ENCODE measurements at regions not wholly inside any gene's neighbourhood (a gene's known extent, or its start where the extent isn't known, plus 50 kb on each side); places are given as distances from the start of the nearest gene placed in this dataset.

DNA sequence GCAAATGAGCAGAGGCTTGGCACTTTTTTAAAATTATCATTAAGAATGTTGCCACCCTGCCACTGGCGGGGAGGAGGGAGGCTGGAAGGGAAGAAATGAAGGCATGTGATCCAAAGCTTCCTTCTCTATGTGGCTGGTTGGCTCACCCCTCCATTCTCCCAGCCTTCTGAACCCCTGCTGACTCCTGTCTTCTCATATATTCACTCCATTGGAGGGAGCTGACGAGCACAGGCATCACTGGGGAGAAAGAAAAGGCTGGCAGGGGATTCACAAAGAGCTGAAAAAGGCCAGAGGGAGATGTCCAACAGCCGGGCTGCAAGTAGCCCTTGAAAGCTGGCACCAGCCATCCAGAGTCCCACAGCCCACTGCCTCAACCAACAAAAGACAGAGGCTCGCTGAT lies 495.6 kb downstream of the BCOR start:
- DNase-seq: no peak
- ATAC-seq: no peak
- no peak overlapping the region for H3K4me3 ChIP-seq
- no peaks in the 10 kb centered on the region for H3K27me3 ChIP-seq (ENCODE audit: low read depth)
- no peak overlapping the region for H3K27ac ChIP-seq
- H3K9me3 ChIP-seq: no peaks in the 10 kb centered on the region
- H3K36me3 ChIP-seq: no peaks in the 10 kb centered on the region
- no peaks in the 10 kb centered on the region for H3K4me1 ChIP-seq
- no peak for TF ChIP-seq CTCF (IDR thresholded peaks at IDR 0.05)
- intact Hi-C loops (cut with DNase I): no loop called here

DNA sequence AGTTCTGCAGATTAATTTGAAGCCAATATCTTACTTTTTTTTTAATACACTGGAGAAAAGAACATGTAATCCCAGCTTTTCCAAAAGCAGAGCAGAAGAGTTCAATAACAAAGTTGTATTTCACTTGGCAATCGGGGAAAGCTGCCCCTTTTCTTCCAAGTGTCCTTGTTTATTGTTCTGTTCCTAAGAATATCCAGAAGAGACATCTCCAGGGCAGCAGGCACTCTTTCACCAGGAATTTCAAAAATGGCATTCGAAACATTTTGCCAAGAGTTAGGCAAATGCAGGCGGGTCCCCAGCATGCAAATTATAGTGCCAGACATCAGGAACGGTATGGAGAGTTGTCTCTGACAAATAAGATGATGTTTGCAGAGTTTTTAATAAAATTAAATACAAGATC lies 494.5 kb downstream of the BCOR start:
- DNase-seq: no peak
- Histone ChIP-seq H3K27ac (no peak overlapping the region), H3K4me3 (no peak overlapping the region), H3K4me1 (no peaks in the 10 kb centered on the region), H3K9me3 (no peaks in the 10 kb centered on the region), H3K36me3 (no peaks in the 10 kb centered on the region), H3K27me3 (ENCODE audit: low read depth) (no peaks in the 10 kb centered on the region)
- TF ChIP-seq CTCF (IDR thresholded peaks at IDR 0.05): no peak
- ATAC-seq: no peak
- intact Hi-C loops (cut with DNase I): no loop called here

GRCh38 chrX:39605183-39605582 lies 492.6 kb downstream of the BCOR start:
- ATAC-seq: no peak
- DNase-seq: no peak
- Histone ChIP-seq H3K4me3 (no peak overlapping the region), H3K9me3 (no peaks in the 10 kb centered on the region), H3K27ac (no peak overlapping the region), H3K4me1 (no peaks in the 10 kb centered on the region), H3K36me3 (no peaks in the 10 kb centered on the region), H3K27me3 (ENCODE audit: low read depth) (no peaks in the 10 kb centered on the region)
- intact Hi-C loops (cut with DNase I): no loop called here
- TF ChIP-seq CTCF (IDR thresholded peaks at IDR 0.05): no peak

GRCh38 chrX:39605866-39606265 lies 491.9 kb downstream of the BCOR start:
- no peak for DNase-seq
- Histone ChIP-seq H3K27me3 (ENCODE audit: low read depth) (no peaks in the 10 kb centered on the region), H3K4me3 (no peak overlapping the region), H3K9me3 (no peaks in the 10 kb centered on the region), H3K36me3 (no peaks in the 10 kb centered on the region), H3K27ac (no peak overlapping the region), H3K4me1 (no peaks in the 10 kb centered on the region)
- no peak for ATAC-seq
- TF ChIP-seq CTCF (IDR thresholded peaks at IDR 0.05): no peak
- intact Hi-C loops (cut with DNase I): no loop called here

DNA sequence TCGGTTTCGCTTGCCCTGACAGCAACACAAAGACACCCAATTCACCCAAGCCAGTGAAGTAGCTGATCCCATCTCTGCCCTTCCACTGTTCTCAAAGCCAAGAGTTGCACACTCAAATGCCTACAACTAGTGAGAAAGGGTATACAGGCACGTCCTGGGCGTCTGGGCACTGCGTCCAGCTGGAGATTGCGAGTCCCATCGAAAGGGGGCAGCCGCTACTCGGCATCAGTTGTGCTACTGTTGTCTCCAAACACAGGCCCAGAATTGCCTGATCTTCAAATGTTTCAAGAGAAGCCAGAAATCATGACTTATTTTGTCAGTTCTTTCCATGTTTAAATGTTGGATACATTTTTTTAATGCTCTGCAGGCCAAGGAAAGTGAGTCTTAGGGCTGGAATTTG lies 487.8 kb downstream of the BCOR start:
- H3K27me3 ChIP-seq (ENCODE audit: low read depth): no peaks in the 10 kb centered on the region
- intact Hi-C loops (cut with DNase I): no loop called here

More for the DNA sequence above, 487.8 kb downstream of the BCOR start:
- H3K36me3 ChIP-seq: no peaks in the 10 kb centered on the region
- no peaks in the 10 kb centered on the region for H3K9me3 ChIP-seq
- no peak overlapping the region for H3K27ac ChIP-seq
- ATAC-seq (no peak), DNase-seq (no peak)
- no peak for TF ChIP-seq CTCF (IDR thresholded peaks at IDR 0.05)
- H3K4me3 ChIP-seq: no peak overlapping the region
- H3K4me1 ChIP-seq: no peaks in the 10 kb centered on the region

Measured in lower lobe of right lung (tissue), 2 donors.